SW480 (cell line): ENCODE measurements at regions not wholly inside any gene's neighbourhood (a gene's known extent, or its start where the extent isn't known, plus 50 kb on each side); places are given as distances from the start of the nearest gene placed in this dataset.
"Not testable (repeated sequence)": the region's sequence is repeated elsewhere in the genome, so short reads cannot be mapped to it uniquely, and the experiment has no call there.

ENCODE experiments used
- DNase-seq: peaks from one replicate; pipeline ENCODE4 v3.0.0-alpha.2; 2016; ENCODE audit warnings: low spot score

DNA sequence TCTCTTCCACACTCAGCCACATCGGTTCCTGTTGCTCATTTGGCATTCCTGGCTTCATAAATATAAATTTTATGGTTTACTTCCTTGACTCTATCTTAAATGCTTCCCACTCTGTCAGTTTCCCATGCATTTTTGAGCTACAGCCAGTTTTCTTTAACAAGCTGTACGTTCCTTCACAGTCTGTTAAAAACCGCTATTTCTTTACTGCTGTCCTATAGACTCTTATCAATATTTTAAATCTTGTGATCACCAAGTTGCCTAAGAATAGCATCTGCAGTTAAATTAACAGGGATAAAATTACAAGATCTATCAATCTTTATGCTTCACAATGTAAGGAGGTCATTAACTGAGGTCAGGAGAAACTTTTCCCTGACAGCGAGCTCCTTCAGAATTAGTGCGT lies 103.1 kb upstream of the RHOBTB1 start:
- DNase-seq = no peak

DNA sequence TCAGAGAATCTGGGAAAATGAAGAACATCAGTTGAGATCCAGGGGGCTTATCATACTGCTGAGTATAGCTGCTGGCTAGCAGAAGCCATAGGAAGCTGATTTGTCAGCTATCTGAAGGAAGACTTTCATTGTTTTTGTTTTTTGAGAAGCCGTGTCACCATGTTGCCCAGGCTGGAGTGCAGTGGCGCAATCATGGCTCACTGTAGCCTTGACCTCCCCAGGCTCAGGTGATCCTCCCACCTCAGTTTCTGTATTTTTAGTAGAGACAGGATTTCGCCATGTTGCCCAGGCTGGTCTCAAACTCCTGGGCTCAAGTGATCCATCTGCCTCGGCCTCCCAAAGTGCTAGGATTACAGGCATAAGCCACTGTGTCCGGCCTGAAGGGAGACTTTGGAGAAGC lies 101.5 kb upstream of the RHOBTB1 start:
- DNase-seq = not testable (repeated sequence)

- no peak for DNase-seq
Measured at GRCh38 chr10:61042533-61042932, 98.5 kb upstream of the RHOBTB1 start.

GRCh38 chr10:61040399-61041016 lies 96.5 kb upstream of the RHOBTB1 start:
- DNase-seq = no peak

GRCh38 chr10:61039868-61040267 lies 95.9 kb upstream of the RHOBTB1 start:
- no peak for DNase-seq

GRCh38 chr10:61037261-61037830 lies 93.4 kb upstream of the RHOBTB1 start:
- not testable (repeated sequence) for DNase-seq

DNA sequence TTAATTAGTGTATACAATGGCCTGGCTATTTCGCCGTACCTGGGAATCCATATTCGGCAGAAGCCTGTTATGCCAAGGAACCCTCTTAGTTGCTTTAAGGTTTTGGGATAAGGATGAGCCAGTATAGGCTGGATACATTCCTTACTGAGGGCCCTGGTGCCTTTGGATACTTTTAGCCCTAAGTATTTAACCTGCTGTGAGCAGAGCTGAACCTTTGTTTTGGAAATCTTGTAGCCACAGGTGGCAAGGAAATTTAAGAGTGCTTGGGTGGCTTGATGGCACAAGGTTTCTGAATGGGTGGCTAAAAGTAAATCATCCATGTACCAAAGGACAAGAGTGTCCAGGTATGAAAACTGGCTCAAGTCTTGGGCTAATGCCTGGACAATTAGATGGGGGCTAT lies 92.2 kb upstream of the RHOBTB1 start:
- DNase-seq = not testable (repeated sequence)

- DNase-seq = no peak
Measured at GRCh38 chr10:61031341-61031740, 87.4 kb upstream of the RHOBTB1 start.

DNA sequence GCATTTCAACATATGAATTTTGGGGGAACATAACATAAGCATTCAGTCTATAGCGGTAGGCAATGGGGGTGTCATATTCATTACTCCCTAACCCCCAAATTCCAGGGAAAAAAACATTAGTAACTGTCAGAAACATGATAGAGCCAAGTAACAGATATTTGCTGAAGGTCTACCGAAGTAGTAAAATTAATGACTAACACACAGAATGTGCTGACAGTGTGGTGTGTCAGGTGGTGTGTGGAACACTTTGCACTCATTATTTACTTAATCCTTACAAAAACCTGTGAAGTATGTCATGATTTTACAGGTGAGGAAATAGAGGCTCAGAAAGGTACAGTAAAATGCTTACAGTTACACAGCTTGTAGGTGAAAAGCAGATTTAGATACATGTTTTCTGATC lies 85.4 kb upstream of the RHOBTB1 start:
- DNase-seq = no peak

DNA sequence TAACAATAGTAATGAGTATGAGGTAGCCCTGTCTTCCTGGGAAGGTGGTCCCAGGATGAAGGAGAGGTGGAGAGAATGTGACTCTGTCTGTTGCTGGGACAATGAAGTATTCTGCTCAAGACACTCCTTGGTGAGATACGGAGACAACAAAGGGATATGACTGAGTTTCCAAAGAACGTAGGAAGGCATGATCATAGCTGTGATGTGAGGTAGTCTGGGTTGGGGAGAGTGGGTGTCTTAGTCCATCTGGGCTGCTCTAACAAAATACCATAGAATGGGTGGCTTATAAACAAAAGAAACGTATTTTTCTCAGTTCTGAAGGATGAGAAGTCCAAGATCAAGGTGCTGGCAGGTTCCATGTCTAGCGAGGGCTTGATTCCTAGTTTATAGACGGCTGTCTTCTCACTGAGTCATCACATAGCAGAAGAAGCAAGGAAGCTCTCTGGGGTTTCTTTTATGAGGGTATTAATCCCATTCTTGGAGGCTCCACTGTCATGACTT lies 84.9 kb upstream of the RHOBTB1 start:
- DNase-seq = no peak

GRCh38 chr10:61024856-61025201 lies 80.8 kb upstream of the RHOBTB1 start:
- DNase-seq = no peak

- DNase-seq = no peak
Measured at GRCh38 chr10:61024151-61024855, 80.3 kb upstream of the RHOBTB1 start.

GRCh38 chr10:61023053-61023452 lies 79.1 kb upstream of the RHOBTB1 start:
- DNase-seq = no peak

DNA sequence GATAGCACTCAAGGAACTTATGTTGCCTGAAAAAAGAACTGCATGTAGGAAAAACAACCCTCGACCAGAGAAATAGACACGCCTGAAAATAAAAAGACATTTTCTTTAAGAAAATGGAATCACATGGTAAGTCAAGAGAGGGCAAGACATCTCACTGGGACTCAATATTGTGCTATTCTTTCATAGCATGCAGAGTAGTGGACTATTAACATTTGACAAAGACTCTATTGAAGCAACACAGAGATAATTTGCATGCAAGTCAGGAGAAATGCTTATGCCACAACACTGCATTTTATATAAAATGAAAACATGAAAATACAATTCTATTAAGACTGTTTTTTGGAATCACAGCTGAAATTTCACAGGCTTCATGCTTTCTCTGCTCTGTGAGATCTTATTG lies 77.9 kb upstream of the RHOBTB1 start:
- DNase-seq = no peak

- DNase-seq = no peak
Measured at GRCh38 chr10:61020420-61021158, 76.6 kb upstream of the RHOBTB1 start.

- no peak for DNase-seq
Measured at GRCh38 chr10:61018146-61018545, 74.2 kb upstream of the RHOBTB1 start.

DNA sequence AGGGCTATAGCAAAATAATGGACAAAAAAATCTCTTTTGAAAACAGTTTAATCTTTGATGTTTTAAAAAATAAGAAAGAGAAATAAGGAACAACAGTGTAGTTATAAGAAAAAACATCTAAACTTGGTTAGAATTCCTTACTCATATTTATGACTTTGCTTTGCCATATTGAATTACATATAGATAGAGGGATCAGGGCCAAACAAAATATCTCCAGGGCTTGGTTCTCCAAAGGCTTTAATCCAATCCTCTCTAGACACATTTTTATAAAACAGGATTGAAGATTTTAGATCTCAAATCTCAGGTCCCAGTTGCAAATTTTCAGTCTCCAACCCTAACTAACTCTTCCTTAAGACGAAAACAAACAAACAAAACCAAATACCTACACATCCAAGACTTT lies 72.6 kb upstream of the RHOBTB1 start:
- no peak for DNase-seq

- no peak for DNase-seq
Measured at GRCh38 chr10:61016007-61016406, 72.0 kb upstream of the RHOBTB1 start.

- no peak for DNase-seq
Measured at GRCh38 chr10:61010863-61011262, 66.9 kb upstream of the RHOBTB1 start.

DNA sequence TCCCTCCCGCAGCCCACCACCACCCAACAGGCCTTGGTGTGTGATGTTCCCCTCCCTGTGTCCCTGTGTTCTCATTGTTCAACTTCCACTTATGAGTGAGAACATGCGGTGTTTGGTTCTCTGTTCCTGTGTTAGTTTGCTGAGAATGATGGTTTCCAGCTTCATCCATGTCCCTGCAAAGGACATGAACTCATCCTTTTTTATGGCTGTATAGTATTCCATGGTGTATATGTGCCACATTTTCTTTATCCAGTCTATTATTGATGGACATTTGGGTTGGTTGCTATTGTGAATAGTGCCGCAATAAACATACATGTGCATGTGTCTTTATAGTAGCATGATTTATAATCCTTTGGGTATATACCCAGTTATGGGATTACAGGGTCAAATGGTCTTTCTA lies 59.1 kb upstream of the RHOBTB1 start:
- DNase-seq = not testable (repeated sequence)

DNA sequence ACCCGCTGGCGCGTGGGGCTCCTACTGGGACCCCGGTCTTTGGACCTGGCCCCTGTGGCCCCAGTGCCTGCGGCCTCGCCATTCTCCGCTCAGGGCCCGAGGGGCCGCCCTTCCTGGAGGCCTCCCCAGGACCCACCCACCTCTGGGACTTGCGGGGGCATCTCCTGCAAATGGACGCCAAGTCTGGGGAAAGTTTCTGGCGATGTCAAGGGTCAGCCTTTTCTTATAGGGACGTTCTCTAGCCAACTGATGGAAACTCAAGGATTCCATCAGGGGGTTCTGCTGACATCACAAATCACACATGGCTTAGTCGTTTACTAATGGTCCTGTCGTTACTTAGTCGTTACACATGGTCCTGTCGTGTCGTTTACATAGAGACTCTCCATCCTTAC lies 57.7 kb upstream of the RHOBTB1 start:
- no peak for DNase-seq

- DNase-seq = peak; percentile 36
Measured at GRCh38 chr10:61000769-61001730, 57.1 kb upstream of the RHOBTB1 start.
